ENCODE measurements at regions not wholly inside any gene's neighbourhood (a gene's known extent, or its start where the extent isn't known, plus 50 kb on each side); places are given as distances from the start of the nearest gene placed in this dataset.

- TF ChIP-seq, protein P1, sequence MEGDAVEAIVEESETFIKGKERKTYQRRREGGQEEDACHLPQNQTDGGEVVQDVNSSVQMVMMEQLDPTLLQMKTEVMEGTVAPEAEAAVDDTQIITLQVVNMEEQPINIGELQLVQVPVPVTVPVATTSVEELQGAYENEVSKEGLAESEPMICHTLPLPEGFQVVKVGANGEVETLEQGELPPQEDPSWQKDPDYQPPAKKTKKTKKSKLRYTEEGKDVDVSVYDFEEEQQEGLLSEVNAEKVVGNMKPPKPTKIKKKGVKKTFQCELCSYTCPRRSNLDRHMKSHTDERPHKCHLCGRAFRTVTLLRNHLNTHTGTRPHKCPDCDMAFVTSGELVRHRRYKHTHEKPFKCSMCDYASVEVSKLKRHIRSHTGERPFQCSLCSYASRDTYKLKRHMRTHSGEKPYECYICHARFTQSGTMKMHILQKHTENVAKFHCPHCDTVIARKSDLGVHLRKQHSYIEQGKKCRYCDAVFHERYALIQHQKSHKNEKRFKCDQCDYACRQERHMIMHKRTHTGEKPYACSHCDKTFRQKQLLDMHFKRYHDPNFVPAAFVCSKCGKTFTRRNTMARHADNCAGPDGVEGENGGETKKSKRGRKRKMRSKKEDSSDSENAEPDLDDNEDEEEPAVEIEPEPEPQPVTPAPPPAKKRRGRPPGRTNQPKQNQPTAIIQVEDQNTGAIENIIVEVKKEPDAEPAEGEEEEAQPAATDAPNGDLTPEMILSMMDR (IDR thresholded peaks at IDR 0.05 in 8 of 11, conservative IDR thresholded peaks at IDR 0.05 in 3 of 11): no peak
- TF ChIP-seq POLR2A (IDR thresholded peaks at IDR 0.05): no peak
- no peak for TF ChIP-seq POLR2AphosphoS5 (IDR thresholded peaks at IDR 0.05)
These were observed 649.4 kb downstream of the CDH9 start for GRCh38 chr5:26388976-26389375.

Measured in spleen (tissue), 7 donors.